ENCODE measurements at regions not wholly inside any gene's neighbourhood (a gene's known extent, or its start where the extent isn't known, plus 50 kb on each side); places are given as distances from the start of the nearest gene placed in this dataset.
"Not testable (repeated sequence)": the region's sequence is repeated elsewhere in the genome, so short reads cannot be mapped to it uniquely, and the experiment has no call there.

- TF ChIP-seq CTCF (IDR thresholded peaks at IDR 0.05); REST (IDR thresholded peaks at IDR 0.05); MAZ (IDR thresholded peaks at IDR 0.05; ENCODE audit: borderline replicate concordance, low read depth, low read length); USF2 (IDR thresholded peaks at IDR 0.05); HOXA7 (CRISPR knock-in tag; IDR thresholded peaks at IDR 0.05); JUNB (IDR thresholded peaks at IDR 0.05); MYC (IDR thresholded peaks at IDR 0.05; ENCODE audit: borderline replicate concordance, low read length); POLR2A (IDR thresholded peaks at IDR 0.05; ENCODE audit: low read length); RAD21 (conservative IDR thresholded peaks at IDR 0.05 in 1 of 2, IDR thresholded peaks at IDR 0.05 in 1 of 2): not testable (repeated sequence)
Observed at GRCh38 chr6:60779591-60779990, 1506.4 kb downstream of the KHDRBS2 start.
